OCI-LY3 (cell line): ENCODE measurements at regions not wholly inside any gene's neighbourhood (a gene's known extent, or its start where the extent isn't known, plus 50 kb on each side); places are given as distances from the start of the nearest gene placed in this dataset.
"Not testable (repeated sequence)": the region's sequence is repeated elsewhere in the genome, so short reads cannot be mapped to it uniquely, and the experiment has no call there.

Experiments
- H2AFZ ChIP-seq: fragments of 200-600, 300-600 bp; shearing (Covaris generic); 2 replicates; pipeline ENCODE4 v1.6.0; 2014; ENCODE audit warnings: antibody characterized with exemption, low read depth, low read length
- H3K27ac ChIP-seq: fragments of 200-600, 300-600 bp; sonication (generic); 2 replicates; pipeline ENCODE4 v1.5.1; 2014; ENCODE audit warnings: mild to moderate bottlenecking, low read length, moderate library complexity, mixed read lengths
- H3K27me3 ChIP-seq: fragments of 200-600, 300-600 bp; sonication (generic); 2 replicates; pipeline ENCODE4 v1.6.1; 2014; ENCODE audit warnings: low read depth, low read length, mixed read lengths
- H3K36me3 ChIP-seq: fragments of 200-600, 300-600 bp; sonication (generic); replicated peaks from 2 replicates; pipeline ENCODE3; 2014; ENCODE audit warnings: low read depth, low read length, mixed read lengths
- H3K4me1 ChIP-seq: fragments of 300-600, 200-600 bp; sonication (generic); 2 replicates; pipeline ENCODE4 v1.6.1; 2014; ENCODE audit warnings: low read length, mixed read lengths
- H3K4me2 ChIP-seq: fragments of 200-600, 300-600 bp; sonication (generic); 2 replicates; pipeline ENCODE4 v1.6.1; 2014; ENCODE audit warnings: low read length, mixed read lengths
- H3K4me3 ChIP-seq: fragments of 300-600, 200-600 bp; sonication (generic); 2 replicates; pipeline ENCODE4 v1.5.1; 2014; ENCODE audit warnings: antibody characterized with exemption, mild to moderate bottlenecking, low read length, moderate library complexity
- H3K79me2 ChIP-seq: fragments of 300-600, 200-600 bp; shearing (Covaris generic); 2 replicates; pipeline ENCODE4 v1.6.1; 2014; ENCODE audit warnings: mild to moderate bottlenecking, low read length, mixed read lengths
- H3K9ac ChIP-seq: fragments of 300-600, 200-600 bp; shearing (Covaris generic); 2 replicates; pipeline ENCODE4 v1.6.0; 2014; ENCODE audit warnings: mild to moderate bottlenecking, low read length, moderate library complexity
- H3K9me3 ChIP-seq: fragments of 200-600, 300-600 bp; shearing (Covaris generic); 2 replicates; pipeline ENCODE4 v1.6.1; 2014; ENCODE audit warnings: low read length, mixed read lengths; ENCODE audit not compliant: insufficient read depth
- H4K20me1 ChIP-seq: fragments of 200-600, 300-600 bp; sonication (generic); 2 replicates; pipeline ENCODE4 v1.6.1; 2016; ENCODE audit warnings: low read length, mixed read lengths; ENCODE audit not compliant: insufficient read depth
- EZH2phosphoT487 ChIP-seq: fragments of 200-600 bp; shearing (Covaris generic); IDR thresholded peaks from 2 replicates; pipeline ENCODE4 v1.6.1; 2018; ENCODE audit warnings: antibody characterized with exemption, mixed run types, low read depth
- TF ChIP-seq, protein P1 (sequence below): fragments of 200-600, 300-600 bp; sonication (generic); IDR thresholded peaks from 2 replicates; pipeline ENCODE4 v1.5.1; 2014; ENCODE audit warnings: antibody characterized with exemption, low read length, low read depth

DNA sequence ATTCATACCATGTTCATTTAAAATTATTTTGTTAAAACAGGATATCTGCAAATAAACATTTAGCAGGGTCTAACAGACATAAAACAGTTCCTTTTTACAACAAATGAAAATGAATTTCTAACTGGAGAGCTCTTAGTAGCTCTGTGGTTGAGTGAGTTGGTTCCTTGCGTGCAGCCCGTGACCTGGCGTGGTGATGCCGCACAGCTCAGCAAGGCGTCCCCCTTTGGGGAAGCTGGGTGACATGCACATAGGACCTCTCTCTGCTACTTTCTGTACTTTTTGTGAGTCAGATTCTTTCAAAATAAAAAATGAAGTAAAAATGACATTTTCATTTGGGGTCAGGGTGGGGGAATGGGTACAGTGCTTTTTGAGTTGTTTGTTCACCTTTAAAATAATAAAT is 75.9 kb downstream of the NPIPB11 start:
- not testable (repeated sequence) for H4K20me1 ChIP-seq, H3K27ac ChIP-seq, H3K27me3 ChIP-seq, H3K79me2 ChIP-seq, H3K4me3 ChIP-seq, H3K9ac ChIP-seq, H2AFZ ChIP-seq, H3K4me2 ChIP-seq, H3K9me3 ChIP-seq, H3K36me3 ChIP-seq
- peaks cover 10% of the 10 kb centered on the region for H3K4me1 ChIP-seq

- H2AFZ ChIP-seq, H3K27ac ChIP-seq, H3K79me2 ChIP-seq, H3K4me2 ChIP-seq, H3K4me1 ChIP-seq, H4K20me1 ChIP-seq, H3K4me3 ChIP-seq, H3K9me3 ChIP-seq, H3K27me3 ChIP-seq, H3K36me3 ChIP-seq, H3K9ac ChIP-seq: not testable (repeated sequence)
Measured at GRCh38 chr16:29328528-29328927, 78.0 kb downstream of the NPIPB11 start.

DNA sequence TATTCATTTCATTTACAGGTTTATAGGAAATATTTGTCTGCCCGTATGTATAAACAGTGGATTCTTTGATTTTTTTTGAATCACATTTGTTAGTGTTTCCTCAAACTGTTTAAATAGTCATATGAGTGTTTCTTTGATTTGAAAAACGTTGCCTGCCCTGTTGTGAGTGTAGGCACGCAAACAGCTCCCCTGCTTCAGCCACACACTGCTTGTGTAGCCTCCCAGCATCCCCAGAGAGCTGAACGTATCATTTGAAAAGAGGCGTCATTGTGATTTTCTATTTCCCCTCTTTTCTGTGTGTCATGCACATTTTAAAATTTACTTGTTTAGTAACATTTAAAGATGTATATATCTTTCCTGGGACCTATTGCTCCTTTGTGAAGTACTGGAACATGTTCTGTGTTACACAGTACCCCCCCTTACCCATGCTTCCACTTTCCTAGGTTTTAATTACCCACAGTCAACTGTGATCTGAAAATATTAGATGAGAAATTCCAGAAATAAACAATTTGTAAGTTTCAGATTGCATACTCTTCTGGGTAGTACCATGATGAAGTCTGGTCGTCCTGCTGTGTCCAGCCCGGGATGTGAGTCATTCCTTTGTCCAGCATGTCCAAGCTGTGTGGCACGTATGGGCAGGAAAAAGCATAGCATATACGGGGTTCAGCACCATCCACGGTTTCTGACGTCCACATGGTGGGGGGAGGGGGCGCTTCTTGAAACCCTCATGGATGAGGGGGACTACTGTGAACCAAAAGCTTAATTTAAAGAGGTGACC is 78.7 kb downstream of the NPIPB11 start:
- H4K20me1 ChIP-seq, H3K4me3 ChIP-seq, H3K27me3 ChIP-seq, H3K4me1 ChIP-seq, H3K27ac ChIP-seq, H3K9ac ChIP-seq, H3K9me3 ChIP-seq, H3K4me2 ChIP-seq, H3K79me2 ChIP-seq, H2AFZ ChIP-seq, H3K36me3 ChIP-seq: not testable (repeated sequence)

DNA sequence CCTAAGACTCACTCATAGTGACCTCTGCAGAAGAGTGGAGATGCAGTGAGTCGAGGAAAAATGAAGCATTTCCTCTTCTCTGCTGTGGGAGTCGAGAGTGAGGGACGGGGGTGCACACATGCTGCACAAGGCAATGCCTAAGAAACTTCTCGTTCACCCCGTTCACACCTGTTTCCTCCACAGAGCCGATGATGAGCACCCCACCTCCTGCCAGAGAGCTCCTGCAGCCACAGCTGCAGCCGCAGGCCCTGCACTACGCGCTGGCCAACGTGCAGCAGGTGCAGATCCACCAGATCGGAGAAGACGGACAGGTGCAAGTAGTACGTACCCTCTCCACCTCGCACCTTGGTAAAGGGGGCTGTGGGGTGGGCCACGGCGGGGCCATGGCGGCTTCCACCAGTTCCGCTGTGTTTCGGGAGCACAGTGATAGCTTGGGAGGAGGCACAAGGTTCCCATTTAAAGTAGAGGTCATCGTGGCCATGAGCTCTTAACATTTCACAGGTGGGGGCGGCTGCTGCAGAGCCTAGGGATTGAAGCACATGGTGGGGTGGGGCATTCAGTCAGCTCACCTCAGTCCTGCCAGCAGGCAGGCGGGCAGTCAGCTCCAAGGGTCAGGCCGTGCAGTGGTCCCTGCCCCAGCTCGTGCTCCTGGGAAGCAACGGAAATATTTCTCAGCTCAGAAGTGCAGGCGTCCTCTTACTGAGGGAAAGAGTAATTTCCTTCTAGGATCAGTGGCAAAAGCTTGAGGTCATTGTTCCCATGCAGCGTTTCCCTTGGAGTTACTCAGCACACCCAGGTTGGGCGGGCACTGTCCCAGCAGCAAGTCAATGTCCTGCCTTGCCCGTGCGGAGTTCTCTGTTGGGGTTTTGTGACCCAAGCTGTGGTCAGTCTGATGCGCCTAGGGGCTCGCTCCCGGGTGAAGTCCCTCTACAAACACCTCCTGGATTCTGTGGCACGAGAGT is 80.1 kb downstream of the NPIPB11 start:
- not testable (repeated sequence) for H3K9ac ChIP-seq, H3K79me2 ChIP-seq, H3K27me3 ChIP-seq, H3K4me1 ChIP-seq, H3K4me2 ChIP-seq, H3K36me3 ChIP-seq, H2AFZ ChIP-seq, H3K27ac ChIP-seq, H4K20me1 ChIP-seq, H3K4me3 ChIP-seq, H3K9me3 ChIP-seq

DNA sequence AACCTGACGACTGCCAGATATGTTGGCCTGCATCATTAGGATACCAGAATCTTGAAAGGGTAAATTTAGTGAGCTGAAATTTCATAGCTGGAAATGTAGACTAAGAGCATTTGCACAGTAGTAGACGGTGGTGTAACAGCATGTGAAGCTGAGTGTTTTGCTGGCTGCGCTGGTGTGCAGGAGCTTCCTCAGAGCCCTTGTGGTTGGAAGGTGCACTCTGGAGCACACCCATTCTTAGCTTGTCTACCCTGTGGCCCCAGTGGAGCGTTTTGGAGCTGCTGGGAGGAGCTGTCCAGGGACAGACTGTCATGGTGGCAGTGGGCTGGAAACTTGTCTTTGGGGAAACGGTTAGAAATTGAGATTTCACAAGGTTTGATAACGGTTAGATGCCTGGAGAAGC is 82.8 kb downstream of the NPIPB11 start:
- not testable (repeated sequence) for H3K79me2 ChIP-seq, H3K9me3 ChIP-seq, H3K27ac ChIP-seq, H4K20me1 ChIP-seq, H3K4me2 ChIP-seq, H3K4me1 ChIP-seq, H3K36me3 ChIP-seq, H3K27me3 ChIP-seq, H2AFZ ChIP-seq, H3K9ac ChIP-seq, H3K4me3 ChIP-seq

GRCh38 chr16:29321585-29321984 is 84.9 kb downstream of the NPIPB11 start:
- Histone ChIP-seq H3K27ac (no peak overlapping the region), H2AFZ (no peak overlapping the region), H3K79me2 (no peaks in the 10 kb centered on the region), H3K9ac (no peak overlapping the region), H4K20me1 (no peaks in the 10 kb centered on the region), H3K36me3 (no peaks in the 10 kb centered on the region), H3K9me3 (no peaks in the 10 kb centered on the region), H3K27me3 (peaks cover 5% of the 10 kb centered on the region; the same call in 1 of the 2 replicates), H3K4me1 (no peaks in the 10 kb centered on the region), H3K4me2 (no peak overlapping the region), H3K4me3 (no peak overlapping the region)
- TF ChIP-seq, protein P1, sequence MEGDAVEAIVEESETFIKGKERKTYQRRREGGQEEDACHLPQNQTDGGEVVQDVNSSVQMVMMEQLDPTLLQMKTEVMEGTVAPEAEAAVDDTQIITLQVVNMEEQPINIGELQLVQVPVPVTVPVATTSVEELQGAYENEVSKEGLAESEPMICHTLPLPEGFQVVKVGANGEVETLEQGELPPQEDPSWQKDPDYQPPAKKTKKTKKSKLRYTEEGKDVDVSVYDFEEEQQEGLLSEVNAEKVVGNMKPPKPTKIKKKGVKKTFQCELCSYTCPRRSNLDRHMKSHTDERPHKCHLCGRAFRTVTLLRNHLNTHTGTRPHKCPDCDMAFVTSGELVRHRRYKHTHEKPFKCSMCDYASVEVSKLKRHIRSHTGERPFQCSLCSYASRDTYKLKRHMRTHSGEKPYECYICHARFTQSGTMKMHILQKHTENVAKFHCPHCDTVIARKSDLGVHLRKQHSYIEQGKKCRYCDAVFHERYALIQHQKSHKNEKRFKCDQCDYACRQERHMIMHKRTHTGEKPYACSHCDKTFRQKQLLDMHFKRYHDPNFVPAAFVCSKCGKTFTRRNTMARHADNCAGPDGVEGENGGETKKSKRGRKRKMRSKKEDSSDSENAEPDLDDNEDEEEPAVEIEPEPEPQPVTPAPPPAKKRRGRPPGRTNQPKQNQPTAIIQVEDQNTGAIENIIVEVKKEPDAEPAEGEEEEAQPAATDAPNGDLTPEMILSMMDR = no peak
- TF ChIP-seq EZH2phosphoT487 = no peak
